ENCODE measurements at regions not wholly inside any gene's neighbourhood (a gene's known extent, or its start where the extent isn't known, plus 50 kb on each side); places are given as distances from the start of the nearest gene placed in this dataset.

DNA sequence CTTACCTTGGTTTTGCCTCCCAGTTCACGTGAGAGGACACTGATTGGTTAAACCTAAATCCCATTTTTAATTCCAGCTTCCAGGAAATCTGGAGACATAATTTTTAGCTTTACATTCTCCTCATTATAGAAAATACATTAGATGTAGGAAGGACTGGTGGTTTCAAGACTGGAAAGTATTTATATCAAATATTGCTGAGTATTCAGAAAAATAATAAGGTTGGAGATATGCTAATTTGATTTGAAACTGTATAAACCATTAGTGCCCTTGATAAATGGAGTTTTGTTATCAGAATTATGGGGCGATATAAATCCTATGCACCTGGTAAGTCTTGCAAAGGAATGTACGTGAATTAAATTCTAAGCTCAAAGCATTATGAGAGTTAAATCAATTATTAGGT lies 218.0 kb upstream of the ADGRL4 start:
- CTCF ChIA-PET = no interaction called here

DNA sequence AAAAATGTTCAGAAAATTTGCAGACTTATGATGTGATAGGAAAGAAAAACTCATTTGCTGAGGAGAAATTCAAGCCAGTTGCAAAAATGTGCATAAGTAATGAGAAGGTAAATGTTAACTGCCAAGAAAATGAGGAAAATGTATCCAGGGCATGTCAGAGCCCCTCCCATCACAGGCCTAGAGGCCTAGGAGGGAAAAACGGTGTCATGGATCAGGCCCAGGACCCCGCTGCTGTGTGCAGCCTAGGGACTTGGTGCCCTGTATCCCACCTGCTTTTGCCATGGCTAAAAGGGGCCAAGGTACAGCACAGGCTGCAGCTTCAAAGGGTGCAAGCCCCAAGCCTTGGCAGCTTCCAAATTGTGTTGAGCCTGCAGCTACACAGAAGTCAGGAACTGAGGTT lies 214.0 kb upstream of the ADGRL4 start:
- POLR2A ChIA-PET = no interaction called here
- H3K27ac ChIP-seq (ENCODE audit: low read length) = no peak overlapping the region
- no peak for ATAC-seq
- H3K27me3 ChIP-seq (ENCODE audit: control insufficient read depth, insufficient read depth, low read length) = no peaks in the 10 kb centered on the region
- H3K4me1 ChIP-seq (ENCODE audit: control insufficient read depth, insufficient read depth, low read length) = no peaks in the 10 kb centered on the region
- H3K36me3 ChIP-seq (ENCODE audit: control insufficient read depth, insufficient read depth, low read length) = no peaks in the 10 kb centered on the region
- BruUV-seq (replicated peaks) = no TSS peak
- no peak overlapping the region for H3K4me3 ChIP-seq (ENCODE audit: low read depth in 2 of 2, low read length in 2 of 2)
- TF ChIP-seq SIN3A (IDR thresholded peaks at IDR 0.05; ENCODE audit: borderline replicate concordance, insufficient read depth, low read depth, low read length) (no peak), TCF7L2 (IDR thresholded peaks at IDR 0.05; ENCODE audit: low read depth, low read length) (no peak), POLR2AphosphoS5 (IDR thresholded peaks at IDR 0.05; ENCODE audit: low read depth, low read length) (no peak)
- TF ChIP-seq, protein P1, sequence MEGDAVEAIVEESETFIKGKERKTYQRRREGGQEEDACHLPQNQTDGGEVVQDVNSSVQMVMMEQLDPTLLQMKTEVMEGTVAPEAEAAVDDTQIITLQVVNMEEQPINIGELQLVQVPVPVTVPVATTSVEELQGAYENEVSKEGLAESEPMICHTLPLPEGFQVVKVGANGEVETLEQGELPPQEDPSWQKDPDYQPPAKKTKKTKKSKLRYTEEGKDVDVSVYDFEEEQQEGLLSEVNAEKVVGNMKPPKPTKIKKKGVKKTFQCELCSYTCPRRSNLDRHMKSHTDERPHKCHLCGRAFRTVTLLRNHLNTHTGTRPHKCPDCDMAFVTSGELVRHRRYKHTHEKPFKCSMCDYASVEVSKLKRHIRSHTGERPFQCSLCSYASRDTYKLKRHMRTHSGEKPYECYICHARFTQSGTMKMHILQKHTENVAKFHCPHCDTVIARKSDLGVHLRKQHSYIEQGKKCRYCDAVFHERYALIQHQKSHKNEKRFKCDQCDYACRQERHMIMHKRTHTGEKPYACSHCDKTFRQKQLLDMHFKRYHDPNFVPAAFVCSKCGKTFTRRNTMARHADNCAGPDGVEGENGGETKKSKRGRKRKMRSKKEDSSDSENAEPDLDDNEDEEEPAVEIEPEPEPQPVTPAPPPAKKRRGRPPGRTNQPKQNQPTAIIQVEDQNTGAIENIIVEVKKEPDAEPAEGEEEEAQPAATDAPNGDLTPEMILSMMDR (IDR thresholded peaks at IDR 0.05) = no peak
- TF ChIP-seq, protein P2, sequence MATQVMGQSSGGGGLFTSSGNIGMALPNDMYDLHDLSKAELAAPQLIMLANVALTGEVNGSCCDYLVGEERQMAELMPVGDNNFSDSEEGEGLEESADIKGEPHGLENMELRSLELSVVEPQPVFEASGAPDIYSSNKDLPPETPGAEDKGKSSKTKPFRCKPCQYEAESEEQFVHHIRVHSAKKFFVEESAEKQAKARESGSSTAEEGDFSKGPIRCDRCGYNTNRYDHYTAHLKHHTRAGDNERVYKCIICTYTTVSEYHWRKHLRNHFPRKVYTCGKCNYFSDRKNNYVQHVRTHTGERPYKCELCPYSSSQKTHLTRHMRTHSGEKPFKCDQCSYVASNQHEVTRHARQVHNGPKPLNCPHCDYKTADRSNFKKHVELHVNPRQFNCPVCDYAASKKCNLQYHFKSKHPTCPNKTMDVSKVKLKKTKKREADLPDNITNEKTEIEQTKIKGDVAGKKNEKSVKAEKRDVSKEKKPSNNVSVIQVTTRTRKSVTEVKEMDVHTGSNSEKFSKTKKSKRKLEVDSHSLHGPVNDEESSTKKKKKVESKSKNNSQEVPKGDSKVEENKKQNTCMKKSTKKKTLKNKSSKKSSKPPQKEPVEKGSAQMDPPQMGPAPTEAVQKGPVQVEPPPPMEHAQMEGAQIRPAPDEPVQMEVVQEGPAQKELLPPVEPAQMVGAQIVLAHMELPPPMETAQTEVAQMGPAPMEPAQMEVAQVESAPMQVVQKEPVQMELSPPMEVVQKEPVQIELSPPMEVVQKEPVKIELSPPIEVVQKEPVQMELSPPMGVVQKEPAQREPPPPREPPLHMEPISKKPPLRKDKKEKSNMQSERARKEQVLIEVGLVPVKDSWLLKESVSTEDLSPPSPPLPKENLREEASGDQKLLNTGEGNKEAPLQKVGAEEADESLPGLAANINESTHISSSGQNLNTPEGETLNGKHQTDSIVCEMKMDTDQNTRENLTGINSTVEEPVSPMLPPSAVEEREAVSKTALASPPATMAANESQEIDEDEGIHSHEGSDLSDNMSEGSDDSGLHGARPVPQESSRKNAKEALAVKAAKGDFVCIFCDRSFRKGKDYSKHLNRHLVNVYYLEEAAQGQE (IDR thresholded peaks at IDR 0.05; ENCODE audit: insufficient read depth in 1 of 2, low read depth in 2 of 2, low read length in 1 of 2) = no peak
- CTCF ChIA-PET = no interaction called here
- in situ Hi-C loops (cut with HindIII; ENCODE audit: low pct_unique_long_range_greater_than_20kb, low sequenced_read_pairs) (no loop called here), intact Hi-C loops (cut with micrococcal nuclease; ENCODE audit: unreplicated experiment) (no loop called here)
- no peak for DNase-seq (ENCODE audit: low read depth, low spot score)
- H3K9me3 ChIP-seq (ENCODE audit: control insufficient read depth, insufficient read depth, low read depth, low read length) = no peaks in the 10 kb centered on the region

More for the DNA sequence above, 218.0 kb upstream of the ADGRL4 start:
- TF ChIP-seq TCF7L2 (IDR thresholded peaks at IDR 0.05; ENCODE audit: low read depth, low read length) = no peak
- TF ChIP-seq, protein P2 (IDR thresholded peaks at IDR 0.05; ENCODE audit: insufficient read depth in 1 of 2, low read depth in 2 of 2, low read length in 1 of 2) = no peak
- TF ChIP-seq POLR2AphosphoS5 (IDR thresholded peaks at IDR 0.05; ENCODE audit: low read depth, low read length) = no peak
- TF ChIP-seq, protein P1 (IDR thresholded peaks at IDR 0.05) = no peak
- TF ChIP-seq SIN3A (IDR thresholded peaks at IDR 0.05; ENCODE audit: borderline replicate concordance, insufficient read depth, low read depth, low read length) = no peak
- no peaks in the 10 kb centered on the region for H3K36me3 ChIP-seq (ENCODE audit: control insufficient read depth, insufficient read depth, low read length)
- ATAC-seq (no peak), DNase-seq (ENCODE audit: low read depth, low spot score) (no peak)
- POLR2A ChIA-PET = no interaction called here
- no peaks in the 10 kb centered on the region for H3K4me1 ChIP-seq (ENCODE audit: control insufficient read depth, insufficient read depth, low read length)
- no peaks in the 10 kb centered on the region for H3K9me3 ChIP-seq (ENCODE audit: control insufficient read depth, insufficient read depth, low read depth, low read length)
- in situ Hi-C loops (cut with HindIII; ENCODE audit: low pct_unique_long_range_greater_than_20kb, low sequenced_read_pairs) = no loop called here
- intact Hi-C loops (cut with micrococcal nuclease; ENCODE audit: unreplicated experiment) = no loop called here
- no peak overlapping the region for H3K4me3 ChIP-seq (ENCODE audit: low read depth in 2 of 2, low read length in 2 of 2)
- H3K27ac ChIP-seq (ENCODE audit: low read length) = no peak overlapping the region
- no peaks in the 10 kb centered on the region for H3K27me3 ChIP-seq (ENCODE audit: control insufficient read depth, insufficient read depth, low read length)
- BruUV-seq (replicated peaks) = no TSS peak

Measured in Panc1 (cell line).